Sciatic nerve (tissue), 2 donors: ENCODE measurements at regions not wholly inside any gene's neighbourhood (a gene's known extent, or its start where the extent isn't known, plus 50 kb on each side); places are given as distances from the start of the nearest gene placed in this dataset.
A peak's percentile ranks its signal among the peaks of the same experiment; 100 is the strongest.
"Not testable (repeated sequence)": the region's sequence is repeated elsewhere in the genome, so short reads cannot be mapped to it uniquely, and the experiment has no call there.

Source experiments
- ATAC-seq: fragments of 200-7000 bp; cut with Tn5 transposase; one replicate; pipeline ENCODE4 v1.9.1; 2020; ENCODE audit warnings: mild to moderate bottlenecking, moderate library complexity
- DNase-seq: peaks from one replicate; pipeline ENCODE4 v3.0.0-alpha.2; 2020; ENCODE audit warnings: low spot score
- intact Hi-C: fragments of 100-400 bp; cut with DNase I; formaldehyde crosslinking; loops from one replicate; pipeline ENCODE4 v1.14.2; 2022
- donor health status: DM: no; HTN: no; CAD: no.
- donor health status: DM: no; HTN: no; CAD: no.

- ATAC-seq (no peak), DNase-seq (no peak)
- intact Hi-C loops, result no loop called here
Observed at GRCh38 chr6:166716910-166717617, 90.0 kb upstream of the RPS6KA2 start.

GRCh38 chr6:166715992-166716391, 88.9 kb upstream of the RPS6KA2 start:
- intact Hi-C loops, result no loop called here
- DNase-seq (no peak), ATAC-seq (no peak)

- intact Hi-C loops, result no loop called here
- DNase-seq, result no peak
- ATAC-seq, result no peak
Observed at GRCh38 chr6:166715065-166715464, 88.0 kb upstream of the RPS6KA2 start.

- DNase-seq (no peak), ATAC-seq (peak; percentile 24)
- intact Hi-C loops, result no loop called here
Observed at GRCh38 chr6:166714581-166714980, 87.5 kb upstream of the RPS6KA2 start.

GRCh38 chr6:166714187-166714510, 87.1 kb upstream of the RPS6KA2 start:
- ATAC-seq, result peak; percentile 58
- no peak for DNase-seq
- intact Hi-C loops, result no loop called here

GRCh38 chr6:166713434-166714186, 86.6 kb upstream of the RPS6KA2 start:
- DNase-seq, result no peak
- peak; percentile 51 for ATAC-seq
- intact Hi-C loops, result no loop called here

GRCh38 chr6:166712286-166713228, 85.5 kb upstream of the RPS6KA2 start:
- intact Hi-C loops, result no loop called here
- peak; percentile 55 for ATAC-seq
- no peak for DNase-seq

GRCh38 chr6:166710084-166710483, 83.0 kb upstream of the RPS6KA2 start:
- intact Hi-C loops, result no loop called here
- ATAC-seq (no peak), DNase-seq (no peak)

GRCh38 chr6:166708460-166708859, 81.4 kb upstream of the RPS6KA2 start:
- ATAC-seq (no peak), DNase-seq (no peak)
- intact Hi-C loops, result no loop called here

- DNase-seq, result no peak
- ATAC-seq, result peak; percentile 46
- intact Hi-C loops, result no loop called here
Observed at GRCh38 chr6:166707045-166707444, 80.0 kb upstream of the RPS6KA2 start.

- intact Hi-C loops, result no loop called here
- no peak for DNase-seq
- ATAC-seq, result no peak
Observed at GRCh38 chr6:166705069-166705468, 78.0 kb upstream of the RPS6KA2 start.

- no peak for ATAC-seq
- DNase-seq, result no peak
- intact Hi-C loops, result no loop called here
Observed at GRCh38 chr6:166704171-166704570, 77.1 kb upstream of the RPS6KA2 start.

- ATAC-seq (no peak), DNase-seq (no peak)
- intact Hi-C loops, result no loop called here
Observed at GRCh38 chr6:166703149-166703710, 76.2 kb upstream of the RPS6KA2 start.

GRCh38 chr6:166701424-166701823, 74.4 kb upstream of the RPS6KA2 start:
- DNase-seq, intact Hi-C loops, ATAC-seq: not testable (repeated sequence)

GRCh38 chr6:166700871-166701270, 73.8 kb upstream of the RPS6KA2 start:
- DNase-seq, intact Hi-C loops, ATAC-seq: not testable (repeated sequence)

GRCh38 chr6:166697113-166697512, 70.1 kb upstream of the RPS6KA2 start:
- DNase-seq (no peak), ATAC-seq (no peak)
- intact Hi-C loops, result no loop called here

- DNase-seq (no peak), ATAC-seq (no peak)
- intact Hi-C loops, result no loop called here
Observed at GRCh38 chr6:166693880-166694279, 66.8 kb upstream of the RPS6KA2 start.

GRCh38 chr6:166692723-166693302, 65.8 kb upstream of the RPS6KA2 start:
- ATAC-seq, result no peak
- no peak for DNase-seq
- intact Hi-C loops, result no loop called here

- intact Hi-C loops, result no loop called here
- DNase-seq, result no peak
- ATAC-seq, result no peak
Observed at GRCh38 chr6:166691746-166692145, 64.7 kb upstream of the RPS6KA2 start.
